Activated T-cell treated with anti-CD3 and anti-CD28 coated beads, Interleukin-2, amount 50 U/mL, for 48 hours (primary cell): ENCODE measurements at regions not wholly inside any gene's neighbourhood (a gene's known extent, or its start where the extent isn't known, plus 50 kb on each side); places are given as distances from the start of the nearest gene placed in this dataset.
"Not testable (repeated sequence)": the region's sequence is repeated elsewhere in the genome, so short reads cannot be mapped to it uniquely, and the experiment has no call there.

Experiments used
- DNase-seq, 2 experiments: peaks; one replicate each; pipeline ENCODE4 v3.0.0-alpha.2; 2020

DNA sequence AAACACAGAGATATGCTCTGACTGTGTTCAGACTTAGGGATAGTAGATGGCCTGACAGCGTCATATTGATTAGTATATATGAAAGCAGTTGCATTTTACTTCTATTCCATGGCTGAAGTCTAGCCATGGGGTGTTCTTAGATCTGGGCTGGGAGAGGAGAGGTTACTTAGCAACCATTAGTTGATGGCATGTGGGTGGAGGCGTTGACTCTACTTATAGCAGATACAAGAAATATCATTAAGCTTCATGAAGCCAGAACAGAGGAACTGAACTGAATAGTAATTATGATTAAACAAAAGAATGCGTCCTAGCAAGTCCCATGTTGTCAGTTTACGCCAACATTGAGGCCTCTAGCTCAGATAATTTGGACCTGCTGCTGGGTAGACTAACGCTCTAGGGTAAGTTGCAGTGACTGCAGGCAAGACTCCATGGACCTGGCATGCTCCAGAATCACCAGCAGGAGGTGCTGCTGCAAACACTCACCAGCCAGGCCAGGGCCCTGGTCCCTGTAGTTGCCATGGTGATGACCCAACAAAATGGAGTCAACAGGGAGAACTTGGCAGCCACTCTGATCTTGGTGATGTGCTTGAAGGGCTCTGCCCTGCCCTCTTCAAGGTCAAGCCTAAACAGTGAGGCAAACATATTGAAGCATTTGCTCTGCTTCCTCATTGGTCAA, 477.3 kb downstream of the PREX1 start:
- no peak for DNase-seq

DNA sequence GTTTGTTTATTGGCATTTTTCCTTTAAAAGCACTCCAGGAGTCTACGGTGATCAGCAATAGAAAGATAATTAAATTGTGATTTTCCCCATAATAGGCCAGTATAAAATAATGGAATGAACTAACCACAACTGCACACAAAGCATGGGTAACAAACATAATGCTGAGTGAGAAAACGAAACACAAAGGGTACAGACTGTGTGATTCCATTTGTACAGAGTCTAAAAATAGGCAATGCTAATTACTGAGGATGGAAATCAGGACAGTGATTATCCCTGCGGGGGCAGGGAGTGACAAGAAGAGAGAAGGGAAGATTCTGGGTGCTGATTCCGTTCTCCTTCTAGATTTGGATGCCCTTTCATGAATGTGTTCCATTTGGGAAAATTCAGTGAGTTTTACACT, 478.1 kb downstream of the PREX1 start:
- DNase-seq: no peak

DNA sequence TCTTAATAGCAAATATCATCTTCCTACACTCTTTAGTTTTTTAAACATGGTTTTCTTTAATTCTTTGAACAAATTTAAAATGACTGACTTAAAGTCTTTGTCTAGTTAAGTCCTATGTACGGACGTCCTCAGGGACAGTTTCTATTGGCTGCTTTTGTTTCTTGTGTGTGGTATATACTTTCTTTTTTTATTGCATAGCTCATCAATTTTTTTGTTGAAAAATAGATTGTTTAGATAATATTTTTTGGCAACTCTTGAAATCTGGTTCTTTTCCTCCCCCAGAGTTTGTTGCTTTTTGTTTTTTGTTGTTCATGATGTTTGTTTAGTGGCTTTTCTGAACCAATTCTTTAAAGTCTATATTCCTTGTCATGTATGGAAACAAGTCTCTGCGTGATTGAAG, 479.8 kb downstream of the PREX1 start:
- DNase-seq: no peak

DNA sequence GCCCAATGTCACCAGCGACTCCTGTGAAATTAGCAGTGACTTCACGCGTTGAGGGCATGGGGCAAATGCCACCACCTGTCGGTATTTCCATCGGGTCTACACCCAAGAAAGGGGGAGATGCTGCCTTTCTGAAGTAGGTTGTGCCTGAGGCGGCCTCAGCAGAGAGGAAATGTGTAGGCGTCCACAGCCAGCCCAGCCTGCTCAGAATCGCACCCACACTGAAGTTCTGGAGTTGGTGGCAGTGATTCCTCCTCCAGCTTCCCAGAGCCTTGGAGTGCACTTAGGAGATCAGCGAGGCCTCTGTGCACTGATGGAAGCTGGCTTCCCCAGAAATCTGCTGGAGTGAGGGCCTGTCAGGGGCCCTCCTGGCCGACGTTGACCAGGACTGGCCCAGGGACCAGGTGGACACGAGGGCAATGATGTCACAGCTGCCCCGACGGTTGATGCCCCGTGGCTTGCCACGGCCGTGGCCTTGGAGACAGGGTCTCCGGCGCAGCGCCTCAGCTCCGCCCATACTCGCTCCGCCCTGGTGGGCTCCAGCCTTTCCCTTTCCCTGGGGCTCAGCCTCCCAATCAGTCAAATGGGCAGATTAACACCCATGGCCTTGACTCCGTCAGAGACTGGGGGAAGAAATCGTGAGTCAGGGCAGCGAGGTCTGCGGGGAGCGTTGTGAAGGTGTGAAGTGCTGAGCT, 484.8 kb downstream of the PREX1 start:
- no peak for DNase-seq

DNA sequence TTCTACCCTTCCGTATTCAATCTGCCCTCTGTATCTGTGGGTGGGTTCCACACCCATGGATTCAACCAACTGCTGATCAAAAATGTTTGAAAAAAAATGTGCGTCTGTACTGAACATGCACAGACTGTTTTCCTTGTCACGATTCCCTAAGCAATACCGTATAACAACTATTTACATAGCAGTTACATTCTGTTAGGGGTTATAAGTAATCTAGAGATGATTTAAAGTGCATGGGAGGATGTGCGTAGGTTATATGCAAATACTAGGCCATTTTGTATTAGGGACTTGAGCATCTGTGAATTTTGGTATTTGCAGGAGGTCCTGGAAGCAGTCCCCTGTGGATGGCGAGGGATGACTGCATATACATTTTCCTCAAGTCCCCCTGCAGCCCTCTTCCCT, 486.9 kb downstream of the PREX1 start:
- no peak for DNase-seq

DNA sequence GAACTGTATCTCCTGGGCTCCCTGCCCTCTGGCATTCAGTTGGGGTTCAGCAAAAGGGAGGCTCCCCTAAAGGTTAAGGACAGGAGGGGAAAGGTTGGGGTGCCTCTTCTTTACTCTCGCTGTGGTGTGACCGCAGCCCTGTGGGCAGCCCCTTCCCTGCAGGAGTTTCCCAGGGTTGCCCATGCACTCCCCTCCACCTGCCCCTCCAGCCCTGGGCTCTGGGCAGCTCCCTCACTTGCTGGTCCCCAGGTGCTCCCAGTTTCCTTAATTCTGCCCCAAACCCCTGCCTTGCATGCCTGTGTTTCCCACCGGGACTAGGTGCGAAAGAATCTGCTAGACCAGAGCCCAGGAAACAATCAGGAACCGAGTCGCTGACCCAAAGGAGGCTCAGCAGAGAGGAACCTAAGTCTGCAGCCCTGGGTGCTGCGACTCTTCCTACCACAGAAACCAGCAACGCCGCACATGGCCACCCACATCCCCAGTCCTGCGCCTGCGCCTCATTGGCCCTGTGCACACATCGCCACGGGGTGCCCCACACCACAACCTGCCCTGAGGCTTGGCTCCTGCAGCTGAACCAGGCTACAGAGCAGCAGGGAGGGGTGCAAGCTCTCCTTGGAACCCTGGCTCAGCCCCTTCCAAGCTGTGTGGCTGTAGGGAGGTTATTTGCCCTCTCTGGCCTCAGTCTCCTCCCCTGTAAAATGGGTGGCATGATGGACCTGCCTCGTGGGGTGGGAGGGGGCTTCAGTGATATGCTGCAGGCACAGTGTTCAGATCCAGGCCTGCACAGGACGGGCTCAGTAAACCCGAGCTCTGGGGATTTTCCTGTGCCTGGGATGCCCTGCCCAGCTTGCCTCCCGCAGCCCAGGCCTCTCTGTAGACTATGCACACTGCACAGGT, 487.6 kb downstream of the PREX1 start:
- no peak for DNase-seq

DNA sequence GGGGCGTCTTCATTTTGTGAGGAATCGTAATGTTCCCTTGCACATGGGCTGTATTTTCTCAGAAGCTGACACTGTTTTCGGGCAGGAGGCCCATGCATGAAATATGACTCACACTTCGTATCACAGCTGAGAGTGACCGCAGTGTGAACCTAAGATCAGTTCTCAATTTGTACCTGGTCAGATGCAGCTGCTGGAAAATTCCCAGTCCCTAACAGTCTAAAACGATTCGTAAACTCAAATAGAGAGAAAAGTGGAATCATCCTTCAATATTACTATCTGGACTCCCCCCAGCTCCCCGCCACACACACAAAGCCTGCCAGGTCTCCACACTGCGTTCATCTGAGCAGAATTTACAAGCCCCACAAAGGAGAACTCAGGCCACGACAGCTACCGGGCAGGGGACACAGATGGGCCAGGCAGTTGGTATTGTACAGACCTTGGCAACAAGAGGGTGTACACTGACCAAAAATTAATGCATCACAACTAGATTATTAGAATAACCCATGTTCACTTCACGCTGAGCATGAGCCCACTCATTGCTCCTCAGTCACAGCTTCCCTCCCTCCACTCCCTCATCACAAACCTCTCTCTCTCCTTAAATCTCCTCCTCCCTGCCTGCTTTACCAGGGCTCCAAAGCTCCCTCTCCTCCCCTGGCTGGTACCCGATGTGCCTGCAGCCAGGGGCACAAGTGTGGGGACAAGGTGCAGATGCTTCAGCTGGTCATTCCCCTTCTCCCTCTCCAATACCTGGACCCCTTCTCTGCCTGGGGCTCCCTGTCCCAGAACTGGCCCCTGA, 488.4 kb downstream of the PREX1 start:
- no peak for DNase-seq

DNA sequence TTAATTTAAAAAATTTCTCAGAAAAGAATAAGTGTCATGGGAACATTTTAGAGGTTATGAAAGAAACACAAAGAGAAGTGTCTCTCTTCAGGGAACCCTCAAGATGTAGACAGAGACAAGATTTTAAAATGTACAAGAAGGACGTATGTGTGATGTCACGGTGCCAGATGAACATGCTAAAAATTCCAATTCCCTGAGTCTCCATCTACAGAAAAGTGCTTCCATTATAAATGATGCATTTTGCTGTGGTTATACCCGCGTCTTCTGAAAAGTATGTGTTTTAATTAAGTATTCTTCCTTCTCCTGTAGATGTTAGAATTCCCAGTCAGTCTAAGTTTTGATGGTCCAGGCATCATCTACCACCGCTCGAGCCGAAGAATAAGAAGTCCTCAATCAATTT, 489.1 kb downstream of the PREX1 start:
- DNase-seq: no peak

DNA sequence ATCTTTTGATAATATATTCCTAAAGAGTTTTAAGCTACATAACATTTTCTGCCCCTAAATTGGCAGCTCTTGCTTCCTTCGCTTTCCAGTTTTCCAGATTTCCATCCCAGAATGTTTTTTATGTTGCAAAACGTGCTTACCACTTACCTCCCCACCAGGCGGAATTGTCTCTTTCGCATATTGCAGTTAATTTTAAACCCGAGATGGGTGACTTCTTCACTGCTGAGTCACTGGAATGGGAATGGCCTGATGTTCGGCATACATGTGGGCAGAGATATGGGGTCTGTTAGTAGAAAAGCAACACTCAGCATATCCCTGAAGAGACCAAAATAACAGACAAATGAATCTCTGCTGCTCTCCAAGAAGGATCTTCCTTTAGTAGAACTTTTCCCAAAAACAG, 491.2 kb downstream of the PREX1 start:
- no peak for DNase-seq

DNA sequence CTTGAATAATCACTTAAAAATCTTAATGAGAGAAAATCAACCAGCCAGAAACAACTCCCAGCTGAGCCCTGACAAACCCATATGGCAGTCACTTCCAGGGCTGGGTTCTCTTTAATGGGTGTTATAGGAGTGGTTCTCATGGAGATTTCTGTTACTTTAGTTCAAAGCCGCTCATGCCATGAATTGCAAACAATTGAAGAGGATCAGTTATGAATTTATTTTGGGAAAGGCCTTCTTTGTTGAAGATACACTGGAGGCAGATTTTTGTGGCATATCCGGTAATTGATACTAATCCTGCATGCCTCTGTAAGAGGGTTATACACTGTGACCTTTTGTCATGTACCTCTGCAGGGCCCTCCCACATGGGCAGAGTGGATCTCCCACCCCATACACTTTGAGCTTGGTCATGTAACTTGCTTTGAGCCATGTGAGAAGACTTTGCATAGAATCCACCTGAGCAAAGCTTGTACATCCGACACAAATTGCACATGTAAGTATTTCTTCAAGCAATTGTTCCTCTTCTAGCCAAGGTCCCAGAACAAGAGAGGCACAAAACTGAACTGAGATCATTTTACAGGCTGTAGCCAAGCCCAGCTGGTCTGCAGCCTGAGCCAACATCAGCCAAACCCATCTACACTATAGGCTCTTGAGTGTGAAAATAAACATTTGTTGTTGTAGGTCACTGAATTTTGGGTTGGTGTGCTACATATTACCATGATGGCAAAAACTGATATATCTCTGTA, 492.3 kb downstream of the PREX1 start:
- DNase-seq: no peak

DNA sequence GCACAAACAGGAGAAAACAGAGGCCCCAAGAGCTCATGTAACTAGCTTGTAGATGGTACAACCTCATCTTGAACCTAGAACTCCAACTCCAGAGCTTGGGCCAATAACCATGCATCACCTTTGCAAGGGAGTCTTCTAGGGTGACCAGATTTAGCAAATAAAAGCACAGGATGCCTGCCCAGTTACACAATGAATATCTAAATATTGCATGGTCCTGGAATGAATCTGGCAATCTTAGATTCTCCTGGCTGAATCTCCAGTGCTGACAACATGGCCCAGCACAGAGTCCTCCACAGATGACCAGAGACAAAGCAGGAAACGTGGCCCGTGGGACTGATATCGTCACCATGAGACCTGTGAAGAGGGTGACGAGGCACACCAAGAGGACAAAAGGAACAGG, 494.1 kb downstream of the PREX1 start:
- DNase-seq: no peak

DNA sequence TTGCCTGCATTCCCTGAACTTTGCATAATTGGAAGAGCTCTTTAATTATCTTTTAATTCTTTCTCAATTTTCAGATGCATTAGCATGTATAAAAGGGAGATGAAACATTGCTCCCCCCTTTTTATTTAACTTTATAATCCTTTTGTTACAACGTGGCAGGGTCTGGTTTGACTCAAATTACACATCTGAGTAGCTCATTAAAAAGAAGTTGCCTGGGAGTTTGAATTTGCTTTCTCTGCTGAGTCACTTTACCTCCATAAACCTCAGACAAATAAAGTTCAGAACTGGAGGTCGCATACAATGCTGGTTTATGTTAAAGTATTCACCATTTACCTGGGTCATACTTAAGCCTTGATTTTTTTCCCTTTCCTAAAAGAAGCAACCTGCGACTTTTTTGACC, 495.2 kb downstream of the PREX1 start:
- no peak for DNase-seq

DNA sequence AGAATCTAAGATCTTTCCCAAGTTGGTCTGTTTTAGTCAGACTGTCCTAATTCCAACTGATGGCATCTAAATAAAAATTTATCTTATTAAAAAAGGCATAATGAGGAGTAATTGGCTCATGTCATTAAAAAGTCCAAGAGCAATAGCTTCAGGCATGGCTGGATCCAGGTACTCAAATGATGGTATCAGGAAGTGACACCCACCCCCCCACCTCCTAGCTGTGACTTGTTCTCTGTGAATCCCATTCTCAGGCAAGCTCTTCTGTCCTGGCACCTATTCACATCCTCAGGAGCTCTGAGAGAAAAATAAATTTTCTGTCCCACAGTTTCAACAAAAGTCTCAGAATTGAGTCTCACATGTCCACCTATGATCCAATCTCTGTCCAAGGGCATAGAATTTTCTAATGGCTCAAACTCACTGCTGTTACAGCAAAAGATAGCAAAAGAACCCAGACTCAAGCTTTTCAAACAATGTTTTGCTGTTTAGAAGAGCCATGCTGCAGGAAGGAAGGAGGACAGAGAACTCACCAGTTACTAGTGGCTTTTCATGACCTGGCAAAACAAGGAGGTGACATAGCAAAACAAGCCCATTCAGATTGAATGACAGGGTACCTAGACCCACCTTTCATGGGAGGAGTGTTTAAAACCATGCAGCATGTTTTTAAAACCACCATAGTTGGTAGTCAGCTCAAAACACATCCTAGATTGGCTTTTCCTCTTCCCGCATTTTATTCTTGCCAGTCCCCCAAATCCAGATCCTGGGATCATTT, 496.1 kb downstream of the PREX1 start:
- no peak for DNase-seq

DNA sequence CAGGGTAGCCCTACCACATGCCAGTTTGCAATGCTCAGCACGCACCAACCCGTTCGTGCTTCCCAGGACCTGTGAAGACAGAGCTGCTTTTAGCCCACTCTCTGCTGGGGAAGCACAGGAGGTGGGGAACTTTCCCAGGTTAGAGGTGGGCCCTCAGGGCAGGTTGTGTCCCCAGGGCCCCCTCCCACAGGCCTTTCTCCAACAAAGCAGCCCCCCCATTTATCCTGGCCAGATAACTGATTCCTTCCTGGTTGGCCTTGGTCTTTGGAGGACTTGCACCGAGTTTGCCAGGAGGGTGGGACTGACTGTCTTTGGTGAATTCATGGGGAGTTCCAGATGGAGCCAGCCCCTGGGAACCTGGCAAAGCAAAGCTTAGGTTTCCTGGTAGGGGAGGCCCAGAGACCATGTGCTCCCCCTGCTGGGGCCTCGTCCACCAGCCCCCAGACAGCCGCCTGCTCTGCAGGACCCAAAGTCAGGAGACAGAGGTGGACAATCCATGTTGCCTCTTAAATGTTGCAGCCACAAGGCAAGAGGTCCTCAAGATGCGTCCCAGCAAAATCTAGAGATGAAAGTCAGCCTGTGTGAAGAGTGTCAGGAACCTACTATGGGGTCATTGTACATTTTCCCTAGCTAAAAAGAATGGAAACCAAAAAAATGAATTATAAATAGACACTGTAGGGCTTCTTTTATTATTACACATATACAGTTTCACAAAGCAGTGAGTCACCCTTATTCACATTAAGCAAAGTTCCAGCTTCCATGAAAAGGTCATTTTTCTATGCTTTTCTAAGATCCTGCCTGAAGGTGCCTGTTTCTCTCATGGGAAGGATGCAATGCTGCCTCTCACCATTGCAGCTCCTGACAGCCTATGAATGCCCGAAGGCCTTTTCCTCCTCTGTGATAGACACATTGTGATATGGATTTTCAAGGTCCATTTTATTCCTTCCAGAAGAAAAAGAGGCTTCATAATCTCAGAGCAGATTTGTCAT, 497.8 kb downstream of the PREX1 start:
- DNase-seq: no peak

DNA sequence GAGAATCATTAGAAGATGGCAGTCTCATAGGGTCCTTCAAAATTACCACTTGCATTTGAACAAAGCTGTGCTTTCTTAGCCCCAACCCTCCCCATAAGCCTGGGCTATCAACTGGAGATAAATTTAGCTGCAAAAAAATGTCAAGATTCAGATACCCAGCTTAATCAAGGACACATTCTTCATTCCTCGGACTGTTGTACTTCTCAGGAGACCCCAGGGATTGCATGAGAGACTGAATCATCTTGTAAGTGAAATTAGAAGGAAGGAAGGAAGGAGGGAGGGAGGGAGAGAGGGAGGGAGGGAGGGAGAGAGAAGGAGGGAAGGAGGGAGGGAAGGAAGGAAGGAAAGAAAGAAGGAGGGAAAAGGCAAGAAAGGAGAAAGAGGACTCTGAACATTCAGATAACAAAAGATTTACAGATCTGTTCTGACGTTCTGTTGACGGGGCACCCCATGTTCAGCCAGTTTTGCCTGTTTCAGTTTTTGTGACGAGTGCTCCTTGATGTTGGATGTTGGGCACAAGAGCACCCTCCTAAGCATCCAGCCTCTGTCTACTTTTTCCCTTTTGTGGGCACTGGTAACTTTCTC, 498.7 kb downstream of the PREX1 start:
- no peak for DNase-seq

DNA sequence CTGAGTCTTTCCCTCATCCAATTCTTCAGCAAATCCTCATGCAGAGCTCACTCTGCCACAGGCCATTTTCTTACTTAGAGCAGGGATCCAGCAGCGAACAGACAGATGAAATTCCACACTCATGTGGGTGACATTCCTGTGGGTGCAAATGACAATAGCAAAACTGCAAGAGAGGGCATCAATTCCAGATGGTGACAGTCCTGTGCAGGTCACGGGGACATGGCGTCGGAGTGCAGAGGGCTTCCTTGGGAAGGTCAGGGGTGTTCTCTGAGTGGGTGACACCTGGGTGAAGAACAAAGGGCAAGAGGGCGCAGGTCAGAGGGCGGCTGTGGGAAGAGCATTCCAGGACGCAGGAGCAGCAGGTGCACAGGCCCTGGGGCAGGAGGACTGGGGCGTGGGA, 500.0 kb downstream of the PREX1 start:
- not testable (repeated sequence) for DNase-seq

DNA sequence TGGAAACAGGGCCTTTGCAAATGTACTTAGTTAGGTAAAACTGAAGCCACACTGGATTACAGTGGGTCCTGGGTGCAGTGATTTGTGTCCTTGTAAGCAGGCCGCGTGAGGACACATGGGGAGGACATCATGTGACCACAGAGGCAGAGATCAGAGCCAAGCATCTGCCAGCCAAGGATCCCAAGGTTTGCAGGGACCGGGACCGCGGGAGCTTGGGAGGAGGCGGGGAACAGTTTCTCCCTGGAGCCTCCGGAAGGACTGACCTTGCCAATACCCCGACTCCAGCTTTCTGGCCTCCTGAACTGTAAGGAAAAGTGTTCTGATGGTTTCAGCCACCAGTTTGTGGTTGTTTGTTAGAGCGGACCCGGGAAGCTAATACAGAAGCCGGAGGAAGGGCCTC, 500.9 kb downstream of the PREX1 start:
- no peak for DNase-seq

DNA sequence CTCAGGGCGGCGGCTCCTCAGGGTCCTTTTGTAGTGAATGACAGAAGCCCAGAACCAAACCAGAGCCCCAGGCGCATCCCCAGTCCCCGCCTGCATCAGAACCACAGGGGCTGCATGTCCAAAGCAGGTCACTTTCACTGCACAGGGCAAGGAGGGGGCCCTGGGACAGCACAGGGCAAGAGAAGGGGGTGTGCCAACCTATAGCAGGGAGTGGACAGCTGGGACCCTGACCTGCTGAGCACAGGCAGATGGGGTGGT, 501.4 kb downstream of the PREX1 start:
- DNase-seq: no peak

DNA sequence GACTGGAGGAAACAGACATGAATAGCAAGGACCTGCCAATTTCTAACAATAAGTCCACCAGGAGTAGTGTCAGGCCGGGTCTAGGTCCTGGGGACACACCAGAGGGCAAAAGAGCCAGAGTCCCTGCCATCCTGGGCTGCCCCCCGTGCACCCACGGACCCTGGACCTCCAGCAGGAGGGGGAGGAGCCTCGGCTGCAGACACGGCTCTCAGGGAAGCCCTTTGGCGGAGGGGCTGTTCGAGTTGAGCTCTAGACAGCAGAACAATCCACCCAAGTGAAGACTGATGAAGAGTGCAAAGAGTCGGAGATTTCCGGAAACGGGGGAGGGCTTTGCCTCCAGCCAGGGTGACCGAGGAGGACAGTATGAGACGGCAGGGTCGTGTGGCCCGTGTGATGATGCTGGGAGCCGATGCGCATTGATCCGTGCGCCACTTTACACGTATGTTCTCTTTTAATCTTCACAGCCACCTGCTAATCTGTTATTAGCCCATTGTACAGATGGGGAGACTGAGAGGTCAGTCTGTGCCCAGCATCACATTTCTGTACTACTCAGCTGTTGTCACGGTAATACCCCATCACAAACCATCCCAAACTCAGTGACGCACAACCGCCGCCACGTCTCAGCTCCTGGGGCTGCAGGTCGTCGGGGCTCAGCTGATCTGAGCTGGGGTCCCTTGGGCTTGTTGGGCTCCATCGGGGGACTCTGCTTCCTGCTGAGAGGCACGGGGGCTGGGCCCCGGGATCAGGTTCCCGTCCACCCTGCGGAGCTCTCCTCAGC, 502.0 kb downstream of the PREX1 start:
- DNase-seq: no peak
